NCI-H1694 treated with DMSO at 0.1 percent for 48 hours (cell line): ENCODE measurements at regions not wholly inside any gene's neighbourhood (a gene's known extent, or its start where the extent isn't known, plus 50 kb on each side); places are given as distances from the start of the nearest gene placed in this dataset.

ENCODE experiments used
- DNase-seq: peaks from one replicate; lab custom pipeline; 2025; lab: John Stamatoyannopoulos, UW

GRCh38 chr13:31686670-31687425 is 52.5 kb upstream of the RXFP2 start:
- DNase-seq = no peak
